Erythroblast (primary cell): ENCODE measurements at regions not wholly inside any gene's neighbourhood (a gene's known extent, or its start where the extent isn't known, plus 50 kb on each side); places are given as distances from the start of the nearest gene placed in this dataset.

Source experiments
- GATA1 ChIP-seq: IDR thresholded peaks from 2 replicates; pipeline ENCODE4 v1.6.1; 2011; ENCODE audit warnings: low read depth, mild to moderate bottlenecking, control low read depth, low read length, moderate library complexity
- POLR2A ChIP-seq: IDR thresholded peaks from 2 replicates; pipeline ENCODE4 v1.6.1; 2011; ENCODE audit warnings: mild to moderate bottlenecking, low read length

- no peak for TF ChIP-seq POLR2A
- TF ChIP-seq GATA1, result no peak
Observed at GRCh38 chr7:67825356-67825755, 828.7 kb downstream of the TYW1 start.
